Keratinocyte (primary cell): ENCODE measurements at regions not wholly inside any gene's neighbourhood (a gene's known extent, or its start where the extent isn't known, plus 50 kb on each side); places are given as distances from the start of the nearest gene placed in this dataset.

Experiments used
- EZH2 ChIP-seq: IDR thresholded peaks from one replicate; pipeline ENCODE4 v1.6.1; 2012; ENCODE audit warnings: inconsistent platforms, mild to moderate bottlenecking, low read length, moderate library complexity
- TF ChIP-seq, protein P1 (sequence below), 3 experiments: IDR thresholded peaks in 1 of 3; conservative IDR thresholded peaks in 1 of 3; optimal IDR thresholded peaks in 1 of 3; 2 replicates in 2 of 3; 3 replicates in 1 of 3; pipeline versions ENCODE3 to v1.5.1; 2011; ENCODE audit warnings: low read length in 3 of 3, mild to moderate bottlenecking in 3 of 3, moderate library complexity in 2 of 3, control low read depth in 1 of 3, inconsistent platforms in 1 of 3; ENCODE audit not compliant: insufficient read depth in 2 of 3; ENCODE audit errors: extremely low read depth in 1 of 3

DNA sequence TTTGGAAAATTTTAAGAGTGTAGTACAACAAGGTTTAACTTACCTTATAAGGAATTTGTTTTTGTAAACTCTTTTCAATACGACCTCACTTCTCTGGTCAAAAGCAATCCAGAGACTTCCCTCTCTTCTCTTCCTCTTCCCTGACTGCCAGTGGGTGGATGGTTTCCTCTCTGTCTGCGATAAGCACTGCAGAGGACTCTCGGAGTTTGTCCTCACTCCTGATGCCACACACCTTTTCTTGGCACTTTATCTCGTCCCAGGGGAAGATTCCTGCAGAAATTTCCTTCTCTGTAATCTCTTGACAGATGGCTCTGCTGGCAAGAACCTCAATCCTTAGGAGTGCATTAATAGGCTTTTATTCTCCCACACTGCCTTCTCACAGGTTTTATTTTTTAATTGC lies 641.6 kb downstream of the NR2F1-AS1 start:
- TF ChIP-seq, protein P1, sequence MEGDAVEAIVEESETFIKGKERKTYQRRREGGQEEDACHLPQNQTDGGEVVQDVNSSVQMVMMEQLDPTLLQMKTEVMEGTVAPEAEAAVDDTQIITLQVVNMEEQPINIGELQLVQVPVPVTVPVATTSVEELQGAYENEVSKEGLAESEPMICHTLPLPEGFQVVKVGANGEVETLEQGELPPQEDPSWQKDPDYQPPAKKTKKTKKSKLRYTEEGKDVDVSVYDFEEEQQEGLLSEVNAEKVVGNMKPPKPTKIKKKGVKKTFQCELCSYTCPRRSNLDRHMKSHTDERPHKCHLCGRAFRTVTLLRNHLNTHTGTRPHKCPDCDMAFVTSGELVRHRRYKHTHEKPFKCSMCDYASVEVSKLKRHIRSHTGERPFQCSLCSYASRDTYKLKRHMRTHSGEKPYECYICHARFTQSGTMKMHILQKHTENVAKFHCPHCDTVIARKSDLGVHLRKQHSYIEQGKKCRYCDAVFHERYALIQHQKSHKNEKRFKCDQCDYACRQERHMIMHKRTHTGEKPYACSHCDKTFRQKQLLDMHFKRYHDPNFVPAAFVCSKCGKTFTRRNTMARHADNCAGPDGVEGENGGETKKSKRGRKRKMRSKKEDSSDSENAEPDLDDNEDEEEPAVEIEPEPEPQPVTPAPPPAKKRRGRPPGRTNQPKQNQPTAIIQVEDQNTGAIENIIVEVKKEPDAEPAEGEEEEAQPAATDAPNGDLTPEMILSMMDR (optimal IDR thresholded peaks at IDR 0.05 in 1 of 3, IDR thresholded peaks at IDR 0.05 in 1 of 3, conservative IDR thresholded peaks at IDR 0.05 in 1 of 3; ENCODE audit: extremely low read depth in 1 of 3, insufficient read depth in 2 of 3, low read length in 3 of 3): no peak
- TF ChIP-seq EZH2: no peak
